K562 (cell line): ENCODE measurements at regions not wholly inside any gene's neighbourhood (a gene's known extent, or its start where the extent isn't known, plus 50 kb on each side); places are given as distances from the start of the nearest gene placed in this dataset.

Experiments
- ATAC-seq: fragments of 200-7000 bp; cut with Tn5 transposase; 3 replicates; pipeline ENCODE4 v1.9.1; 2020; ENCODE audit warnings: moderate library complexity
- BruUV-seq: library from RNA; stranded (reverse); fragments of 400-500 nt; replicated peaks from 2 replicates; lab custom pipeline; 2021; lab: Mats Ljungman, UMichigan
- CTCF ChIA-PET: fragments of 300-600 bp; formaldehyde crosslinking; extraction: SDS; loops from one replicate; lab custom pipeline; 2021; ENCODE audit warnings: low intra/inter-chr PET ratio; lab: Yijun Ruan, JAX
- POLR2A ChIA-PET: fragments of 300-600, 350-650 bp; sonication (Branson Sonifier 250); formaldehyde crosslinking; extraction: SDS; loops from one replicate; lab custom pipeline; 2021; ENCODE audit warnings: antibody characterized with exemption, inconsistent platforms; lab: Yijun Ruan, JAX
- DNase-seq, 4 experiments: peaks; one replicate each; pipeline versions ENCODE4 v3.0.0 to v3.0.0-alpha.2; 2011 to 2018; ENCODE audit warnings: low spot score in 3 of 4, mixed read lengths in 3 of 4; ENCODE audit errors: extremely low read depth in 1 of 4
- FAIRE-seq: peaks from 2 replicates; lab custom pipeline; 2011; peaks lifted over from hg19 to GRCh38; lab: Jason Lieb, UNC
- H2AFZ ChIP-seq: 2 replicates; pipeline ENCODE4 v1.6.0; 2011; ENCODE audit warnings: low read depth, low read length, control low read depth, inconsistent platforms
- H3K27ac ChIP-seq: fragments of 200-600 bp; 3 replicates; pipeline ENCODE4 v1.8.0; 2011; ENCODE audit warnings: low read depth, mild to moderate bottlenecking, control low read depth, inconsistent platforms, low read length, moderate library complexity, mixed read lengths; ENCODE audit errors: extremely low read depth
- H3K27me3 ChIP-seq, 2 experiments: fragments of 300-600 bp in 1 of 2; 2 replicates in 1 of 2; 3 replicates in 1 of 2; pipeline versions ENCODE4 v1.6.0 to v1.8.0; 2011; ENCODE audit warnings: inconsistent platforms in 2 of 2, low read length in 2 of 2, mild to moderate bottlenecking in 1 of 2, mixed read lengths in 1 of 2, moderate library complexity in 1 of 2; ENCODE audit not compliant: control insufficient read depth in 2 of 2, insufficient read depth in 2 of 2
- H3K36me3 ChIP-seq: fragments of 300-600 bp; 3 replicates; pipeline ENCODE4 v1.8.0; 2011; ENCODE audit warnings: mild to moderate bottlenecking, low read length, inconsistent platforms; ENCODE audit not compliant: control insufficient read depth, insufficient read depth
- H3K4me1 ChIP-seq, 2 experiments: fragments of 200-600 bp in 1 of 2; replicated peaks in 1 of 2; 2 replicates in 1 of 2; 3 replicates in 1 of 2; pipeline versions ENCODE4 v1.5.1 to v1.8.0; 2011; ENCODE audit warnings: inconsistent platforms in 2 of 2, low read length in 2 of 2, mild to moderate bottlenecking in 1 of 2, mixed read lengths in 1 of 2, moderate library complexity in 1 of 2; ENCODE audit not compliant: control insufficient read depth in 2 of 2, insufficient read depth in 2 of 2
- H3K4me2 ChIP-seq: 2 replicates; pipeline ENCODE4 v1.6.1; 2011; ENCODE audit warnings: low read length, control low read depth, inconsistent platforms, mixed read lengths; ENCODE audit not compliant: insufficient read depth
- H3K4me3 ChIP-seq: fragments of 200-600 bp; sonication (generic), shearing (Covaris generic); 2 replicates; pipeline ENCODE4 v1.5.1; 2016; ENCODE audit warnings: control low read depth, inconsistent platforms
- H3K79me2 ChIP-seq: fragments of 200-600 bp; 3 replicates; pipeline ENCODE4 v1.8.0; 2011; ENCODE audit warnings: low read length, inconsistent platforms; ENCODE audit not compliant: control insufficient read depth, insufficient read depth
- H3K9ac ChIP-seq, 2 experiments: 2 replicates each; pipeline versions ENCODE4 v1.6.0 to v1.6.1; 2011; ENCODE audit warnings: low read depth in 2 of 2, low read length in 2 of 2, control low read depth in 1 of 2, inconsistent platforms in 1 of 2, mild to moderate bottlenecking in 1 of 2, mixed read lengths in 1 of 2; ENCODE audit not compliant: insufficient read depth in 1 of 2
- H3K9me1 ChIP-seq: one replicate; pipeline ENCODE4 v1.6.0; 2011; ENCODE audit warnings: inconsistent platforms, mild to moderate bottlenecking, low read length, moderate library complexity; ENCODE audit not compliant: control insufficient read depth, insufficient read depth
- H3K9me3 ChIP-seq: replicated peaks from 2 replicates; pipeline ENCODE4 v1.5.1; 2011; ENCODE audit warnings: low read depth, low read length, inconsistent platforms; ENCODE audit not compliant: control insufficient read depth, insufficient read depth
- H4K20me1 ChIP-seq: replicated peaks from 2 replicates; pipeline ENCODE4 v1.6.1; 2011; ENCODE audit warnings: low read length, inconsistent platforms, mixed read lengths; ENCODE audit not compliant: control insufficient read depth, insufficient read depth
- BRF2 ChIP-seq: IDR thresholded peaks from 3 replicates; pipeline ENCODE4 v1.6.1; 2011; ENCODE audit warnings: borderline replicate concordance, mild to moderate bottlenecking; ENCODE audit not compliant: insufficient read length, insufficient read depth
- DEAF1 ChIP-seq: fragments of 450-650 bp; formaldehyde crosslinking; IDR thresholded peaks from 2 replicates; pipeline ENCODE4 v1.4.0; 2020; ENCODE audit warnings: mild to moderate bottlenecking, moderate library complexity
- FOXP4 ChIP-seq: sonication (generic); formaldehyde crosslinking; IDR thresholded peaks from 2 replicates; pipeline ENCODE4 v1.8.0; 2022; ENCODE audit warnings: mild to moderate bottlenecking, missing genetic modification reagents, borderline replicate concordance
- GATAD2A ChIP-seq: fragments of 450-650 bp; IDR thresholded peaks from 2 replicates; pipeline ENCODE4 v1.6.1; 2017
- MECOM ChIP-seq: fragments of 250-450 bp; sonication (Bioruptor Pico); IDR thresholded peaks from 2 replicates; pipeline ENCODE4 v1.8.0; 2022; ENCODE audit warnings: inconsistent platforms
- THRA ChIP-seq: fragments of 450-650 bp; IDR thresholded peaks from 2 replicates; pipeline ENCODE4 v1.6.1; 2017; ENCODE audit warnings: mild to moderate bottlenecking, moderate library complexity
- ZNF134 ChIP-seq: fragments of 250-450 bp; sonication (Bioruptor Pico); conservative IDR thresholded peaks from 2 replicates; pipeline ENCODE4 v1.4.0; 2020
- ZNF407 ChIP-seq: fragments of 450-650 bp; IDR thresholded peaks from 2 replicates; pipeline ENCODE4 v1.6.1; 2016; ENCODE audit warnings: low read depth
- WGBS: fragments of 100-300 bp; shearing (Covaris generic); methylation state at CpG from one replicate; pipeline ENCODE4 v1.1.6; 2016; ENCODE audit warnings: low coverage, mixed read lengths; ENCODE audit not compliant: insufficient coverage; ENCODE audit errors: missing lambda C conversion rate; 5-methylcytosine and 5-hydroxymethylcytosine counted together
- in situ Hi-C: fragments of 300-500 bp; cut with MboI; formaldehyde crosslinking; loops from 4 replicates; pipeline ENCODE4 v1.15.0; 2018; ENCODE audit warnings: inconsistent platforms, mixed read lengths
- intact Hi-C: fragments of 100-400 bp; cut with micrococcal nuclease; formaldehyde crosslinking; loops from 2 replicates; pipeline ENCODE4 v1.14.2; 2022

GRCh38 chr11:29751618-29752017, 265.2 kb downstream of the KCNA4 start:
- WGBS = 0% methylated on average over 1 of the region's 1 CpG
- no peak for TF ChIP-seq DEAF1
- TF ChIP-seq GATAD2A = no peak
- no peak for TF ChIP-seq ZNF134 (CRISPR knock-in tag)
- TF ChIP-seq FOXP4 = no peak
- no peak for TF ChIP-seq ZNF407
- TF ChIP-seq BRF2 = no peak
- TF ChIP-seq THRA = no peak
- no peak for TF ChIP-seq MECOM (CRISPR knock-in tag)

More at GRCh38 chr11:29751618-29752017, 265.2 kb downstream of the KCNA4 start:
- Histone ChIP-seq H3K9me1 (no peaks in the 10 kb centered on the region), H3K79me2 (no peaks in the 10 kb centered on the region), H3K9ac (no peak overlapping the region), H3K4me3 (no peak overlapping the region), H3K36me3 (no peaks in the 10 kb centered on the region), H3K27me3 (no peaks in the 10 kb centered on the region), H3K4me1 (no peaks in the 10 kb centered on the region), H3K4me2 (no peak overlapping the region), H2AFZ (no peak overlapping the region), H3K27ac (no peak overlapping the region), H4K20me1 (no peaks in the 10 kb centered on the region), H3K9me3 (0 out of 2 replicates have a peak, but pooled peaks cover 1% of the 10 kb centered on the region)
- in situ Hi-C loops = no loop called here
- FAIRE-seq (no peak), ATAC-seq (no peak), DNase-seq (no peak)
- CTCF ChIA-PET = no interaction called here
- intact Hi-C loops = no loop called here
- POLR2A ChIA-PET = no interaction called here
- no TSS peak for BruUV-seq
